CD4-positive, alpha-beta T cell treated with Interferon alpha-2 for 1 hour (primary cell): ENCODE measurements at regions not wholly inside any gene's neighbourhood (a gene's known extent, or its start where the extent isn't known, plus 50 kb on each side); places are given as distances from the start of the nearest gene placed in this dataset.

Experiments used
- DNase-seq, 2 donors: peaks; one replicate each; pipeline ENCODE4 v3.0.0-alpha.2; 2020 to 2022

GRCh38 chr1:207971331-207972219 is 60.6 kb upstream of the CD34 start:
- no peak for DNase-seq

GRCh38 chr1:207970329-207971233 is 59.7 kb upstream of the CD34 start:
- no peak for DNase-seq

GRCh38 chr1:207969528-207969927 is 58.6 kb upstream of the CD34 start:
- no peak for DNase-seq

- DNase-seq = no peak
Observed at GRCh38 chr1:207968521-207969009, 57.6 kb upstream of the CD34 start.

GRCh38 chr1:207967703-207968102 is 56.8 kb upstream of the CD34 start:
- no peak for DNase-seq

- DNase-seq = no peak
Observed at GRCh38 chr1:207966521-207966920, 55.6 kb upstream of the CD34 start.

GRCh38 chr1:207965392-207966387 is 54.8 kb upstream of the CD34 start:
- DNase-seq = no peak

GRCh38 chr1:207964195-207964966 is 53.5 kb upstream of the CD34 start:
- no peak for DNase-seq

GRCh38 chr1:207963427-207964194 is 52.7 kb upstream of the CD34 start:
- DNase-seq = peak; percentile 81 to 87

GRCh38 chr1:207962716-207963426 is 51.9 kb upstream of the CD34 start:
- no peak for DNase-seq
